ENCODE measurements at regions not wholly inside any gene's neighbourhood (a gene's known extent, or its start where the extent isn't known, plus 50 kb on each side); places are given as distances from the start of the nearest gene placed in this dataset.
"Not testable (repeated sequence)": the region's sequence is repeated elsewhere in the genome, so short reads cannot be mapped to it uniquely, and the experiment has no call there.

DNA sequence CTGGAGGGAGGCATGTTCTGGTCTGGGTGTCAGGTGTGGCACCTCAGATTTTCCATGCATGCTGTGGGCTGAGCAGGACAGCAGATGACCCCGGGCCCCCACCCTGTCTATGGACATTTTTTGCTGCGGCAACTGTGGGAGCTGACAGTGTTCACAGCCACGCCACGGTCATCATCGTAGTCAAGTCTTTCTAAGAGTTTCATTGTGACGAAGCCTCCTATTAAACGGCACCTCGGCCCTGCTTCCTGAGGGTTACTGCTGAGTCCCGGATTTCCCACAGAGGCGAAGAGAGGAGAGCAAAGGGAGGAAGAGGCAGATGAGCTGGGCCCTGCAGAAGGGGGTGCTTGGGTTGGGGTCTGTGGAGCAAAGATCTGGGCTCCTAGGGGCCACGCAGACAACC lies 152.1 kb upstream of the POTEB2 start:
- DNase-seq: not testable (repeated sequence)

DNA sequence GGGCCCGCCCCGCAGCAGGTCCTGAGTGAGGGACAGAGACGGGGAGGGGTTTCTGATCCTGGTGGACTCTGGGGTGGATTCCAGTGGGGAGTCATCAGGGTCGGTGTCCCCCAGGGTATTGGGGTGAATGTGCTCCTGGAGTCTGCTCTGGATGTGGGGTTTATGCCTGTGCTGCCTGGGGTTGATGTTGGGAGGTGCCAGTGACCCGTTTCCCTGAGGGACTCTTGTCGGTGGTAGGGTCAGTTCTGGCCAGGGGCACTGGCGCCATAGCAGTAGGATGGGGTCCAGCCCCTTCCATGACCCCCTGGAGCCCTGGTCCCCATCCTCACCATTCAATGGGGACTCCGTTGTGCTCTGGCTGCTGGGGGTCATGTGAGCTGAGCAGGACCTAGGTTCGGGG lies 151.2 kb upstream of the POTEB2 start:
- not testable (repeated sequence) for DNase-seq

DNA sequence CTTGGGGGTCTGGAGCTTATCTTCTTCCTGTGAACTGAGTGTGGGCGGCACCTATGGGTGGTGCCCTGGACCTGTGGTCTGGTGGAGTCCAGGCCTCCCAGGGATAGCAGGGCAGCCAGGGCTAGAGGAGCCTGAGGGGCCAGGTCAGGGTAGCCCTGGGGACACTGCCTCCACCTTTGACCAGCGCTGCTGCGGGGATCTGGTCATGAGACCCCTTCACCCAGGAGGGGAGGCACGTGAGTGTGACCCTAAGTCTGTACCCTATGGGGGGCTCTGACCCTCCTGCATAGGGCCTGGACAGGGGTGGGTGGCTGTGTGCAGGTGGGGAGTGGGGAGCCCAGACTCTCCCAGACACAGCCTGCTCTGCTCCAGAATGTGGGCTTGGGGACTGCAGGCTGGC lies 150.5 kb upstream of the POTEB2 start:
- DNase-seq: not testable (repeated sequence)

DNA sequence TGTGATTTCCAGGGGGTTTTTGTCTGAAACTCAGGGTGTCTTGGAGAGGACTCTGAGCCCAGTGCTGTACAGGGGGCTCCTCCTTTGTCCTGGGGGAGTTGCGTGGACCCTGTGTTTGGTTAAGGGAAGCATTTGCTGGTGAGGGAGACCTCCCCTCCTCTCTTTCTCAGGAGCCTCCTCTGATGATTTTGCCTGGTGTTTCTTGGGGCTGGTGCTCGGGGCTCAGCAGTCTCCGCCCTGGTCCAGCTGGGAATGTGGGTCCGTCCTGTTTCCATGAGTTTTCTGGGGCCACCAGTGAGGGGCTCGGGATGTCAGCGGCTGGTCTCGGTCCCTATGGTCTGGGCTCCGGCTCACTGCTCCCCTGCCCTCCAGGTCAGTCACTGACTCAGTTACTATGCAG lies 149.1 kb upstream of the POTEB2 start:
- DNase-seq: not testable (repeated sequence)

DNA sequence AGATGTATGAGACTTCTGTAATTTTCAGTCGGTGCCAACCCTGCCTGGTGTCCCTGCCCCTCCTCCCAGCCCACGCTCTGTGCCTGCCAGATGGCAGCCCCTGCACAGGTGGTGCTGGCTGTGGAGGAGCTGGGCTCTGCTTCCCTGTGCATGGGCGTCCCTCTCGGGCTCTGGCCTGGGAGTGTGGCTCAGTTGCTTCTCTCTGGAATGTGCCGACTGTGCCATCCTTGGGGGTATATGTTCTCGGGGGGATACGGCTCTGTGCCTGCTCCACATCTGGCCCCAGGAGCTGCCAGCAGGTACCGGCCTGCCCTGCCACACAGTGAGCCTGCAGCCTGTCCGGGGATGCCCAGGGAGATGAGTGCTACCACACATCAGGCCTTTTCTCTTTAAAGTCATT lies 147.2 kb upstream of the POTEB2 start:
- not testable (repeated sequence) for DNase-seq

DNA sequence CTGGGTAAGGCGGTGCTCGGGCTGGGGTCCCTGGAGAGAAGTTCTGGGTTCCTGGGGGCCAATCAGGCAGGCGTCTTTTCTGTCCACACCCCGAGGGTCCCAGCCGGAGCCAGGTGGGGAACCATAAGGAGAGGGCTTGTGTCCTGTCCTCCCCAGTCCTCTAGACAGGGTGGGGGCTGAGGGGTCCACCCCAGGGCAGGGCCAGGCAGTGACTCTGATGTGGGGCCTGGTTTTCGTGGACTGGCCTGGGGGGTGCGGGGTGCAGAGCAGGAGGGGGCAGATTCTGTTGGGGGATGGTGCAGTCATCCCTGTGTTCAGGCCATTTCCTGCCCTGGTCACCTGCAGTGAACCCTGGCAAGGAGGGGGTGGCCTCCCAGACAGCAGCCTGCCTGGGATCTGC lies 143.5 kb upstream of the POTEB2 start:
- DNase-seq: not testable (repeated sequence)

DNA sequence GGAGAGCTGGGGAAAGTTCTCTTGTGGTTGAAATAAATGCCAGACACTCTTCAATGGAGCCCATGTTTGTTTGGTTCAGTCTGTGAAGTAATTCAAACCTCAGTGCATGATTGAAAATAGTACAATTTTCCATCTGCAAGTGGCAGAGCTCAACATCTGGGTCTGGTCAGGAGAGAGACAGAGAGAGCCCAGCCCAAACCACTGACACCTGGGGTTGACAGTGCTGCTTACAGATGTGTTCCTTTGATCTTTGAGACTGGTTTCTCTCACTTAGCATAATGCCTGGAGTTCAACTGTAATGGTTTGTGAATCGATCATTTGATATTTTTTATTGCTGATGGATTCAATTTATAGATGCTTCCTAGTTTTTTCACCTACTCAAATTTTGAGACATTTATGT lies 137.3 kb upstream of the POTEB2 start:
- DNase-seq: not testable (repeated sequence)

DNA sequence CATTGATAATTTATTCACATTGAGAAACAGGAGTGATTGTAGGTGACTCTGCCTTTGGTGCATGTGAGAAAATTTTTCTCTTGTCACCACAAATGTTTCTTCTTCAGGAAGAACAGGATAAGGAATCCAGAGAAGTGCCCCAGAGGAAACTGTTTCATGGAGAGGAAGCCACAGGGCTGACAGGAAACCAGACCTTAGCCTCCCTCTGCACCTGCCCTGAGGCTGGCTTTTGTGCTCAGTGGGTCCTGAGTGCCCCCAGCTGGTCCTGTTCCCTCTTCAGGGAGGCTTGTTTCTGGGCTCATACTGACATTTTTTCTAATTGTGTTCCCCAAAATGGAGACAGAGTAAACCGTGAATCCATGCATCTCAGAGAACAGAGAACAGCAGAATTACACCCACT lies 135.8 kb upstream of the POTEB2 start:
- not testable (repeated sequence) for DNase-seq

DNA sequence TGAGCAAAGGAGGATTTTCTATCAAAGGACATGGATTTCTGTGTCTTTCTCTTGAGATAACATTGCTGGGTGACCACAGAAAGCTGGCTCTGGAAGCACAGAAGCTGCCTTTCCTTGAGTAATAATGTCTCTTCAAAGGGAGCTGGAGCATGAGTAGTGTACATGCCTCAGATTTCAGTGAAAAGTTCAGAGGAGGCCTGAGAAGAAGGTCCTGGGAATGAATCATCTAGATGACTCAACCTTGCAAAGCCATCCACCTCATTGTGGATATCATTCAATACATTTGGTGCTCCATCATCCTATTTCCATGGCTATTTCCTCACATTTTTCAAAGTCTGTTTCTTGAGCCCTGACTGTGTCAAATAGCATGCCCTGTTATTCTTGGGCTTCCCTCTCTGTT lies 125.6 kb upstream of the POTEB2 start:
- not testable (repeated sequence) for DNase-seq

DNA sequence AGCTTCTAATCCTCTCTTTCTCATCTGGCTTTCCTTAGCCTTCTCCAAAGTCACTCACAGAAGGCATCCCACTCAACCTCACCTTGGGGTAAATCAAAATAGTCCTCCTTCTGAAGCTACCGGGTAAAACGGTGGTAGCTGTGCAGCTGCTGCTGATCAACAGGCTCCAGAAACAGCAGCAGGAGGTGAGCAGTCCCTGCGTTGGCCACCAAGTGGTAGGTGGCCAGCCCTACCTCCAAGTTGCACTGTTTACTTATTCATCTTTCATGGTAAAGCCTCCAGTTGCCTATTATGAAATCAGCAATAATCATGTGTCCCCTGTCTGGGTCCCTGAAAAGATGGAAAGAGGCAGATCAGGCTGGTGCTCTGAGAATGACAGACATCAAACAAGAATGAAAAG lies 125.1 kb upstream of the POTEB2 start:
- DNase-seq: not testable (repeated sequence)

DNA sequence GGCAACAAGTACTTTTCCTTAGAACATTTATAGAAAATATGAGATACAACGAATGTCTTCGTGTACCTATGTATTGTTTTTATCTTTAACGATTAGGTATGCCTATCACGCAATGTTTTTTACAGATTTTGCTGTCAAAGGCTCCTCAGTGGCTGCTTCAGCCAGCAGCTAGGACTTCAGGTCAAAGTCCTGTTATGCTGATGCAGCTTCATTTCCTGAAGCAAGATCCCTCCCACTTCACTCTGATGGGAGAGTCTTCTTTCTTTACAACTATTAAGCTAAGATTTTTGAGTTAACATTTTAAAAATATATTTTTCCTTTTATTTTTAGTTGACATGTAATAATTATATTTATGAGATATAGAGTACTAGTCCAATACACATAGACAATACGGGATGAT lies 120.7 kb upstream of the POTEB2 start:
- DNase-seq: not testable (repeated sequence)

DNA sequence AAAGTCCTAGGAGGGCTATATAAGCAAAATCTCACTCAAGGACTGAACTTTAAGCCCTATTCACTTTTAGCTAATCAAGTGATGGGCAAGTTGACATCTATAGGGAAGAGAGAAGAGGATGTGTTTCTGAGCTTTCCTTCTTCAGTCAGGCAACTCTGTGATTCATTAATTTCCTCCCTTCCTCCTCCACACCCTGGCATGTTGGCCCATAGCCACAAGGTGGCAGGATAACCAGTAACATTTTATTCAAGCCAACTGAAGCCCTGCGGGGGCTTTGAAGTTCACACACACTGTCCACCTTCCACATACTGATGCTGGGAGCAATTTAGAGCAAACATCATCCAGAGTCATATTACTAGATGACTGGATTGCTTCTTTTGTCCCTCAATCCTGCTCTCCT lies 111.9 kb upstream of the POTEB2 start:
- DNase-seq: not testable (repeated sequence)

DNA sequence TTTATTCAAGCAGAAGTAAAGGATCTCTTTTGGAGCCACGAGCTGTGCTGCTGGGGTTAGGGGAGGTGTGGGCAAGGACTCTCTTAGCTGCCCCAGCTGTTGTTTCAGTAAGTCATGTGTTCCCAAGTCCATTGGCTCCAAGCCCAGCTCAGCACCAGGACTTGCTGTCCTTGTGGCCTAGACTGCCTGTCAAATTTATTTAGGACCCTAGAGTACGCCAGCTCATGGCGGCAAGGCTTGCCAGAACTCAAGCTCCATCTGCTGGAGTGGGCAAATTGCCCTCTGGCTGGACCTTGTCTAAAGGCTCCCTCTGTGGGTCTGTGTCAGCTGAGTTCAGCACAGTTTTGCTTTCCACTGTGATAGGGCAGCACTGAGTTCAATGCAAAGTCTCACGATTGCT lies 106.6 kb upstream of the POTEB2 start:
- not testable (repeated sequence) for DNase-seq

DNA sequence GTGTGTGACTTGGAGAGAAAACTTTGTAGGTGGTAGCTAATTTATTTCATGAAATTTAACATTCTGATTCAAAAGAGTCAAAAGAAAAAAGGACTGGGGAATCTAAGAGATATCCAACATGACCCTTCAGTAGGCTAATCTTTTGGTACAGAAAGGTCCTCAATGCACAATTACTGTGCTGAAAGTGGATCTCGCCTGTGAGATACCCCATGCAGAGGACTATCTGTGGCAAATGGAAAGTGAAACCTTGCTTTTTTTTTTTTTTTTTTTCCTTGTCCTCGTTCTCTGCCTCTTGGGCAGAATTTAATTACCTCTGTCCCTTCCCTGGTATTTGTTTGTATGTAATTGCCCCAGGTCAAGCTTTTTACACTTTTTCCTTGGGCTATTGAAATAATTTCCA lies 93.2 kb upstream of the POTEB2 start:
- not testable (repeated sequence) for DNase-seq

DNA sequence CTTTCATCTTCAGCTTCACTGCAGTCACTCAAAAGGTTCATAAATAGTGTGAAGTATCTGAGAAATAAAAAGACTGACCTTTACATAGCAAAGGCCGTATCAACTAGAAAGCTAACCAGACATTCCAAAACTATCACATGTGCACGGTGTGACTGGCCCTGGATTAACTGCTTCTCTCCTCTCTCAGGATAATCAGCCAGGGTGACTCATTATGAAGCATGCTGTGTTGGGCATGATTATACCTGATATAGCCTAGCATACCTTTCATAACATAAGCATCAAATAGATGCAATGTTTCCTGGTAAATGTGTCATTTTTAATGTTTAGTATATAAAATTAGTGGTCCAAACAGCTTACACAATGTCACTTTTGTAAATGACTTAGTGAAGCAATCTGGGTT lies 63.2 kb upstream of the POTEB2 start:
- not testable (repeated sequence) for DNase-seq

All from activated CD4-positive, alpha-beta T cell treated with anti-CD3 and anti-CD28 coated beads, Interleukin-2, amount 50 U/mL, for 4 hours (primary cell).